LHCN-M2 (cell line): ENCODE measurements at regions not wholly inside any gene's neighbourhood (a gene's known extent, or its start where the extent isn't known, plus 50 kb on each side); places are given as distances from the start of the nearest gene placed in this dataset.
"Not testable (repeated sequence)": the region's sequence is repeated elsewhere in the genome, so short reads cannot be mapped to it uniquely, and the experiment has no call there.

Source experiments
- DNase-seq: peaks from one replicate; pipeline ENCODE4 v3.0.0-alpha.2; 2012; ENCODE audit warnings: low read depth

DNA sequence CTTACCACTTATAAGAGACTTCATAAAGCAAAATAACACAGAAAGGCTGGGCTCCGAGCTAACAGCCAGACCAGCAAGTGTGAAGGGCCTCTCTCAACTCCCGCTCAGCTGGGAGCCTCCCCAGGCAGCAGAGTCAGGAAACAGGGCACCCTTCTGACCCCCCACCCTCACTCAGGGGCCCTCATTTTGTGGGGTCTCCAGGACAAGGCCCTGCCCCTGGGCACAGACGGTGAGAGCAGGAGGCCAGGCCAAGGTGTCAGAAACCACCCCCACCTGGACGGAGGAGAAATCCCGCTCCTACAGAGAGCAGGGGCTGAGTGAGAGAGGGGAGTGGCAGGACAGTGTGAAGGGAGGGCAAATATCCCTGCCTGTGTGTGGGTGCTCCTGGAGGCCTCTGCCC, 135.8 kb upstream of the FOXD4L5 start:
- no peak for DNase-seq

DNA sequence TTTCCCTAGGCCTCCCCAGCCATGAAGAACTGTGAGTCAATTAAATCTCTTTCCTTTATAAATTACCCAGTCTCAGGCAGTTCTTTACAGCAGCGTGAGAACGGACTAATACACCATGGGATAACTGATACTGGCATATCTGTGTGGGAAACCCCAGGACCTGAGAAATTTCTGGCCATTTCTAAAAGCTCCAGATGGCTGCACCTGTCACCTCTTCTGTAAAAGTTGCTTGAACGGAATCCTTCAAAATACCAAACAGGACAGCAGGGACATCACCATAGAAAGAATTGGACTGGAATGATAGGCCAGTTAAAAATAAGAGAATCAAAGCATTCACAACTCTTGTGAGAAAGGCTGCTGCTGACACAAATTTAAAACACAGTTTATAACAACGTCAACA, 134.0 kb upstream of the FOXD4L5 start:
- not testable (repeated sequence) for DNase-seq

DNA sequence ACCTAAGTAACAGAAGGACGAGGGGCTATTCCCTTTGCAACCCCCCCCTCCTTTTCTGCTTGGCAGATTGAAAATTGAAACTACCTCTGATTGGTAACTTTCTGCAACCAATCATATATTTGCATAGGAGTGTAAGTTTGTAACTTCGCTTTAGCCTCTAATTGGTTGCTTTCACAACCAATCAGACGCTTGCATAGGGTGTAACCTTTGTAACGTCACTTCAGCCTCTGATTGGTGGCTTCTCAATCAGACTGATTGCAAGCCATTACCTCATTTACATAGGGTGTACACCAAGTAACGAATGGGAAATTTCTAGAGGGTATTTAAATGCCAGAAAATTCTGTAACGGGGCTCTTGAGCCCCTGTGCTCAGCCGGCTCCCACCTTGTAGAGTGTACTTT, 131.9 kb upstream of the FOXD4L5 start:
- not testable (repeated sequence) for DNase-seq

DNA sequence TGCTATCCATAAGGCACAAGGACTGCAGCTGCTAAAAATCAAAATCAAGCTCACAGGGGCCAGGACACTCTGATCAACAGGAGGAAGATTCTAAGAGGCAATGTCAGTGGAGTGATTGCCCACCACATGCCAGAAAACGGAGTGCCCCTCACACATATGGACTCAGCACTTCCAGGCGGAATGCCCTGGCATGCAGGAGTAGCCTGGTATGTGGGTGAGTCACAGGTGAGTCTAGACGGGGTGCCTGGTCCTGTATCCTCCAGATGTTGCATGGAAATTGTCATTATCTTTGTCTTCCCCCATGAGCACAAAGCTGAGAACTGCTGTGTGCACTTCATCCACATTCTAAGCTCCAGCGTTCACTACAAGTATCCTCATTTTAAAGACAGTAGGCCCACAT, 129.2 kb upstream of the FOXD4L5 start:
- DNase-seq, result not testable (repeated sequence)

DNA sequence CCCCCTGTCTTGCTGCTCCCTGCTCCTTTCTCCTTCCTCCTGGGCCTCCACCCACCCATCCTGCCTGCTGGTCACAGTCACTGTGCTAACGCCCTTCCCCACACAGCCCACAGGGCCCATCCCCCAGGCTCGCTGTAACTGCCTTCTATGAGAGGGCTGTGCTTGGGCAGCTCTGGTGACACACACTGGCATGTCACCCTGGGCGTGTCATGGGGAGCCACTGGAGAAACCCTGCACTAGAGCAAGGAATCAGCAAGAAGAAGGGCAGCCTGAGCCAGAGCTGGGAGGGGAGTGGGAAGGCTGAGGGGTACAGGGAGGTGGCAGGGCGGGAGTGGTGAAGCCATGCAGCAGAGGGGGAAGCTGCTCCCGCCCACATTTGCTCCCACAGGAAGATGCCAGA, 128.4 kb upstream of the FOXD4L5 start:
- not testable (repeated sequence) for DNase-seq

DNA sequence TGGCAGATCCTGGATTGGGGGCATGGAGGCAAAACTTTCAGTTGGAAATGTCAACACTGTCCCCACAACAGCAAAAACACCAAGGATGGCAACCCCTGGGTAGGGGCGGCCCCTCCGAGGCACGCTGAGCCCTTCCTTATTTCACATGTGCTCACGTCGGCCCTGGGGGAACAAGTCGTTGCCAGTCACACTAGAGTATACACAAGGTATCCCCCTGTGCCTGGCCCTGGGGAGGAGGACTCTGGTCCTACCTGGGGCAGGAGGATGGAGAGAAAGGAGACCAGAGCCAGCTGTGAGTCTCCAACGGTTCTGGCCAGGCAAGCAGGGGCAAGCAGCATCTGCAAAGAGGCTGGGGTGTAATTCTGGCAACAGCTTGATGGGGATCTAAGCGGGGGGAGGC, 126.9 kb upstream of the FOXD4L5 start:
- DNase-seq, result no peak

DNA sequence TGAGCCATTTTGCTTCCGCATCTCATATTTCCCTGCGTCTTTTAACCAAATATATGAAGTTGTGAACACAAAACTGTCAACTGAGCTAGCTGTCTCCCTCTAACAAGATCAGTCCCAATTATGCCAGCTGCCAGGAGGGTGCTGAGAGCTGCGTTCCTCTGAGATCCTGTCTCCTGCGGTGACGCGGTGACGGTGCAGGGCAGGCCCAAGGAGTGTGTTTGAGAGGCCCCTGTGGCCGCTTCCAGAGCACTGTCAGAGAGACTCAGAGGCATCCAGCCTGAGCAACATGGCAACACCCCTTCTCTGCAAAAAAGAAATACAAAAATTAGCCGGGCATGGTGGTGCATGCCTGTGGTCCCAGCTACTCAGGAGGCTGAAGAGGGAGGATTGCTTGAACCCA, 126.3 kb upstream of the FOXD4L5 start:
- DNase-seq, result no peak

DNA sequence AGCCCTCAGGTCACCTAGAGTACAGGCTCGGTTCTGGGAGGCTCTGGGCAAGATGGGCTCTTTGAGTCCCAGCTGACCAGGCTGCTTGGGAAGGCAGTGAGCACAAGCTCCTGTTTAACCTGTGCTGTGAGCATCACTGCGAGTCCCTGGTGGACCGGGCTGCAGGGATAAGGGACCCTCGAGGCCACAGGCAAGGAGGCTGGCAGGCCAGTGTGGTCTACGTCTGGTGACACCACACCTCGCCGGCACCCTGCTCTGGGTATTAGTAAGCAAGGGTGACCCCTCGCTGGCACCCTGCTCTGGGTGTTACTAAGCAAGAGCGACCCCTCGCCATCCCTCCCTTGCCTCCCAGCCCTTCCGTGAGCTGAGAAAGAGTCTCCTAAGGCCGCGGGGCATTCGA, 125.9 kb upstream of the FOXD4L5 start:
- no peak for DNase-seq

DNA sequence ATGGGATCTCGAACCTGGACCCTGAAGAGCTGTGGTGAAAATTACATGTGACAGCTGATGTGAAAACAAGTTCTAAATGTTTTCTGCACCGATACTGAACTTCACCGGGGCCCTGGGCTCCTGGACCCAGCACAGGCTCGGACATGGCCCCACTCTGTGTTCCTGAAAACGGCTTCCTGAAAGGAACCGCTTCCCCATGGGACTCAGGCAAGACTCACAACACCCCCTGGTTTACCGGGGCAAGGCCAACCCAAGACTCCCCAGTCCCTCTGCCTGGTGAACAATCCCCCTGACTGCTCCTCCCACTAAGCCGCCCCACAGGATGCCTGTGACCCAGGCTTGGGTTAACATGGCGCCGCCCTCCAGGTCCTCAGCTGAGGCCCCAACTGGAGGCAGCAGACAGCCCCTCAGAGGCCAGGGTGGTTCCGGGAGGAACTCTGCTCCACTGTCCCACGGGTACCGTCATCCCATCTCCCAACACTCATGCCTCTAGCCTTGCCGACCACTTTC, 124.5 kb upstream of the FOXD4L5 start:
- no peak for DNase-seq

DNA sequence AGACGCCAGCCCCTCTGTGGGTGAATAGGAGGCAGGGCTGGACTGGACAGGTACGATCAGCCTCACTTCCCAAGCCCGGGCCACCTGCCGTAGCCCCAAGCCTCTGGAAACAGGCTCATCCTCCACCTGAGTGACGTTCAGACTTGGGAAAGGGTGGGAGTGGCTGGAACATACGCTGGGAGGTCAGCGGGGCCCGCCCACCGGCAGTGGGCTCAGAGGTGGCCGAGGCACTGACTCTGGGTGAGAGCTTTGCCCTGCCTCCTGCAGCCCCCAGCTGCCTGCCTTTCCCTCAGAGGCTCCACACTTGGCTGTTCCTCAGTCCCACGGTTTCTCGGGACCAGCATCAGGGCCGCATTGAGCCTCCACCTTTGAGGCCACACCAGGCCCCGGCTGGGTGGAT, 123.8 kb upstream of the FOXD4L5 start:
- DNase-seq, result not testable (repeated sequence)

DNA sequence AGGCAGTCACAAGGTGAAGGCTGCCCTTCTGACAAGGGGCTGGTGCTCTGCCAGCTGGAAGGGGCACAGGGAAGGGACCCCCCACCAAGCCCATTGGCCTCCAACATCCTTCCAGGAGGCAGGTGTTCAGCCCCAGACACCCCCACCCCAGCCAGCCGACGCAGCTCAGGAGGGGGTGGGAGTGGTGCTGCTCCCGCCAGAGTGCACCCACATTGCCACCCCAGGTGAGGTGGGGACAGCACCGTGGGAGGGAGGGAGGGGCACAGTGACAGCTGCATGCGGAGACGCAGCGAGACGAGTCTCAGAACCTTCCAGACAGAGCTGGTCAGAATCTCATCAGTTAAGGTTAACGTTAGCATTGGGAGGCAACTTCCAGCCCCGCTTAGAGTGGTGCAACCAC, 121.6 kb upstream of the FOXD4L5 start:
- DNase-seq, result not testable (repeated sequence)

DNA sequence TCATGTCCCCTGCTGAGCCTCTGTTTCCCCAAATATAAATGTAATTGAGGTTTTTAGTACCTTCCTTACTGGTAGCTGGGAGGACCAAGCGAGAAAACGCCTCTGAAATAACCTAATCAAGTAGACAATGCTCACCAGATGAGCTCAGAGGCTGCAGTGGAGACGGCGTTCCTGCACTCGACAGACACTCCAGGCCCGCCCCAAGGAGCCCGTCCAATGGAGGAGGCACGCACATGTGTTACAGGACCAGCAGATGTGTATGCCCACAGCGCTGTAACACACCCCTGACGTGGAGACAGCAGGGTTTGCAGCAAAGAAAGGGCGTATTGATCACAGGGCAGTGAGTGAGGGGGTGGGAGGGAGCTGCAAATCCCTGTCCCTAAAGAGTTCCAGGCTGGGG, 120.8 kb upstream of the FOXD4L5 start:
- DNase-seq, result not testable (repeated sequence)

DNA sequence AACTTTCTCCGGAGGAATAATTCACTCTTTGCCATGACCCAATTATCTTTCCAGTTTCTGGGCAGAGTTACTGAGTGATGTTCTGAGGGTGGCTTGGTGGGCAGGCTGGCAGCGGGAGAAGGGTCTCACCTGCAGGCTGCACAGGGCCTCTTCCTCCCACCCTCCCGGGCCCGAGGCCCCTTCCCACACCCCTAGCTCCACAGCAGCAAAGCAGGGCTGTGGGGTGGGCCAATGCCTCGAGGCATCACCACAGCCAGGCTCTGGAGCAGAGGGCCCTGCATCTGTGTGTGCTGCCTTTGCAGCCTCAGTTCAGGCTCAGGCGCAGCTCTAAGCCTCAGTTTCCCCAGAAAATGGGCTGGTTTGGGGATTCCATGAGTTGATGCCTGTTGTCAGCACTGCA, 120.2 kb upstream of the FOXD4L5 start:
- no peak for DNase-seq

DNA sequence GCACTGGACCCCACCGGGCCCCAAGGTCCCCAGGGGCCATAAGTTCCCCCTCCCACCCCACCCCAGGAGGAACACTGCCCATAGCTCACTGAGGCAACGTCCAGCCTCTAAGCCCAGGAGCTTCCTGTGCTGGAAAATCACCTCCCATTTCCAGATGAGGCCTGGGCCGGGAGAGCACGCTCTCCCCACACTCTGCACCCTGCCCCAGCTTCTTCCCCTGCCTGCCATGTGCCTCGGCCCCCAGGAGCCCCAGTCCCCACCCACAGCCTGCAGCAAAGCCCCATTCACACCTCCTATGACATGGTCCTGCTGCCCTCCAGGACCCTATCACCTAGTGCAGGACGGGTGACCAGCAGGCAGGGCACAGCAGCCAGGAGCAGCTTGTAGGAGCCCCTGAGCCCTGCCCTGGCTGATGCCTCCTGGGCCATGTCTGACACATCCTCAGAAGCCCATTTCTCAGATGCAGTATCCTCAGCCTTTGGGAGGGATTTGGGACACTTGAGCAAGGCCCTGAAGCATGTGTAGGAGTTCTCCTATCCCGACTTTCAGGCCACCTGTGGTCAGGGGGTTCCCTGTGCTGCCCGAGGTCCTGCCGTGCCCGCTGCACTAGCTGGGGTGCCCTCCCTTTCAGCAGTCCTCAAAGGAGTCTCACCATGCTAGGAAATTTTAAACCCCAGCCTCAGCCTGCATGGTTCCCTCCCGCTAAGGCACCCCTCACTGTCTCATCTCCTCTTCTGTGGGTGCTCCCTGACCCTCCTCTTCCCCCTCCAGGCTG, 119.4 kb upstream of the FOXD4L5 start:
- no peak for DNase-seq

DNA sequence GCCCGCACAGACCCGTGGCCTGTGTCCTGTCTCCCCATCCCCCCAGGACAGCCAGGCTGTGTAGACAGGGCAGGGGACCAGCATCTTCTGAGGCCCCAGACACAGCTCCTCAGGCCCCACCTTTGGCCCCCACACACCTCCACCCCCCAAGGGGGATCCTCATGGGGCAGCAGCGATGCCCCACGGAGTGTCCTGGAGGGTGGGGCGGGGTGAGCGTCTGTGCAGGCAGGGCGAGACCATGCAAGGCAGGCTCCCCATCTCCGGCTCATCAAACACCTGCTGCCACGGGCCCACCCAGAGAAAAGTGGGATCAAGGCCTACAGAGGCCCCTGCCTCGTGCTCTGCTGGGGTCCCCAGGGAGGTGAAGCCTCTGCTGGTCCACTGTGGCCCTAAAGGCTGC, 118.7 kb upstream of the FOXD4L5 start:
- DNase-seq, result no peak

DNA sequence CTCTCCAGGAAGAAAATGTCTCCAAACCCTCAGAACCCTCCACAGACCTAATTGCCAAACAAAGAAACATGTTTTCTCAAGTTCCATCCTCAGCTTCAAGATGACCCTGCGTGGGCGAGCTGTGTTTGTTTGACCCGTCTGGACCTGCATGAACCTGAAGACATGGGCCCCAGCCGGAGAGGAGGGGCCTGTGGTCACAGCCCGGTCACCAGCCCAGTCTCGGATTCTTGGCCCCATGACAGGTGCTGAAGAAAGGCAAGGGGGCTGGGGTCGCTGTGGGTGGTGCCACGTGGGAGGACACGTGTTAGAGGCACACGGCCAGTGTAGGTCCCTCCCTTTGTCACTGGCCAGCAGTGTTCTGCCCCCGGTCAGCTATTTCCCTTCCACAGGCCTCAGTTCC, 118.1 kb upstream of the FOXD4L5 start:
- DNase-seq, result not testable (repeated sequence)

DNA sequence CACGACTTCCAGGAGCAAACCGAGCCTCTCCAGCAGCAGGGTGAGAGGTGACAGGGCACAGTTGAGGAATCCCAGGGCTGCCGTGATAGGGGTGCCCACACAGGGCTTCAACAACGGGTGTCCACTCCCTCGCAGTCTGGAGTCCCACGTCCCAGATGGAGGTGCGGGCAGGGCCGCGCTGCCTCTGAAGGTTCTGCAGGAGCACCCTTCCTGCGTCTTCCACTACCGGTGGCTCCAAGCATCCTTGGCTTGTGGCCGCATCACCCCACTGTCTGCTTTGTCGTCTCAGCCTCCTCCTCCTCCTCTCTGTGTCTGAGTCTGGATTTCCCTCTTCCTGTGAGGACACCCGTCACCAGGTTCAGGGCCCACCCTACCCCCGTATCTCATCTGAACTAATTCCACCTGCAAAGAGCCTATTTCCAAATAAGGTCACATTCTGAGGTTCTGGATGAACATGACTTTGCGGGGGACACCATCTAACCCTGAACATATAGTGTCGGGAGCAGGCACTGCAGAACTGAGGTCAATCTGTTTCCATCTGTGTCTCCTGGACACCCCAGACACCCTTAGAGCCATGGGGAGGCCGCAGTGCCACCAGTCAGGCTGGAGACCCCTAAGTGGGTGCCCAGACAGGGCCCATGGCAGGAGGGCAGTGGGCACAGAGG, 117.3 kb upstream of the FOXD4L5 start:
- not testable (repeated sequence) for DNase-seq

DNA sequence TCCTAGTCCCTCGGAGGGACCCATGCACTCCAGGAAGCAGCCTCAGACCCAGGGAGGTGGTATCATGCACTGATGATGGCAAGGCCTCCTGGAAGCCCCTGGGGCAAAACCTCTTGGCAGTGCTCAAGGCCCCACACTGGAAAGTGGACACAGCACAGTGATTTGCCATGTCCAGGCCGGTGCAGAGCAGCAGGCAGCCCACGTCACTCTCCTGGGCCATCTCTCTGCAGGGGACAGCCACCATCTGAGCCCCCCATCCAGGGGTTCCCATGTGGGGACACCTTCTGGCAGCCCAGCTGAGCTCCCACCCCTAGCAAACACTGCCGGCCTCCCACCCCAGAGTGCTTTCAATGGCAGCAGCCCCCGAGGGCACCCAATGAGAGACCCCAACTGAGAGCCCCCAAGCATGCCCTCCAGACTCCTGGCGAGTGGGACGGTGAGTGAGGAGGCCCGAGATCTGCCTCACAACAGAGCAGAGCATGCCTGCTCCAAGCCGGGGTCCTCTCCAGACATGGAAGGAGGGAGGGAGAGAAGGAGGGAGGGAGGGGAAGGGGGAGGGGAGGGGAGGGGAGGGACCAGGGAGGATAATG, 116.5 kb upstream of the FOXD4L5 start:
- DNase-seq, result not testable (repeated sequence)

DNA sequence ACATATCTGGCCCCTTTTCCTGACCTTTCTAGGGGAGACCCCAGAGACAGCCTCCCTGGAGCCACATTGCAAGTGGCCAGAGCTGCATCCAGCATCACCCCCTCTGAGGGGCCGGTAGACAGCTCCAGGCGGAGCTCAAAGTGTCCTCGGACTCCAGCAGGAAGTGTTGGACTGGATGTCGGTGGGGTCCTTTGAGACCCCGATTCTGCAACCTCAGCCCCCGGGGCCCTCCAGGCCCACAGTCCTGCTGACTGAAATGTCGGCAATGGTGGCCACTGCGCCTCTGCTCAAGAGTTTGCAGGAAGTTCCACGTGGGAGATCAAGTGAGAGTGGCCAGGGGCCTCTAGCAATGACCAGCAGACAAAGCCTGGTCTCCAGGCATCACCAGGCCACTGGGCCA, 115.9 kb upstream of the FOXD4L5 start:
- no peak for DNase-seq

DNA sequence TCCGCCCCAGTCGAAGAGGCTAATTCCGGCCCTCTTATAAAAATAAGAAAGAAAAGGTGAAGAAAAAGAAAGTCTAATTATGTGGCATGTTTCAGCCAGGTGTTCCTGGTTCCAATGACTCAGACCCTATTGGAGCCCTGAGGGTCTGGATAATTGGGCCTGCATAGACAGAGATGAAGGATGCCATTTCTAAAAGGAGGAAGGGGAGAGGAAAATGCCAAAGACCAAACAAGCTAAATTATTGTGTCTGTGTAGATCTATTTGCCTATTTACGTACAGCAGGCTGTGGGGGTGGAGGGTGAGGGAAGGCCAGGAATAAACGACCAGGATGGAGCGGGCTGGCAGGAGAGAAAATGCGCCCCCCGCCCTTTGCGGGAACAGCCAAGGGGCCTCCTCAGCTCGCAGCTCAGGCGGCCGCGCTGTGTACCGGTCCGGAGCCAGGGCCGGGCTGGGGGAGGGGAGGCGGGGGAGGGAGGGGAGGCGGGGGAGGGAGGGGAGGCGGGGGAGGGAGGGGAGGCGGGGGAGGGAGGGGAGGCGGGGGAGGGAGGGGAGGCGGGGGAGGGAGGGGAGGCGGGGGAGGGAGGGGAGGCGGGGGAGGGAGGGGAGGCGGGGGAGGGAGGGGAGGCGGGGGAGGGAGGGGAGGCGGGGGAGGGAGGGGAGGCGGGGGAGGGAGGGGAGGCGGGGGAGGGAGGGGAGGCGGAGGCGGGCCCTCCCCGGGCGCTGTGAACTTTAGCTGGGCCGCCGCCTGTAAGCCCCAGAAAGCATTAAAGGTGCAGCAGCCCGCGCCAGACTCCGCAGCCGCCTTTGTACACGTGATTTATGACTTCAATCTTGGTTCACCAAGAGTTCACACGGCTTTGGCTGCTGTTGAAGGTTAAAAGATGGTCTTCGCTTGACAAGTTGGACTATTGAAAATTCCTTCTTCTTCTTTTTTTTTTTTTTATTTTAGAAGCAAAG, 113.0 kb upstream of the FOXD4L5 start:
- DNase-seq, result not testable (repeated sequence)

DNA sequence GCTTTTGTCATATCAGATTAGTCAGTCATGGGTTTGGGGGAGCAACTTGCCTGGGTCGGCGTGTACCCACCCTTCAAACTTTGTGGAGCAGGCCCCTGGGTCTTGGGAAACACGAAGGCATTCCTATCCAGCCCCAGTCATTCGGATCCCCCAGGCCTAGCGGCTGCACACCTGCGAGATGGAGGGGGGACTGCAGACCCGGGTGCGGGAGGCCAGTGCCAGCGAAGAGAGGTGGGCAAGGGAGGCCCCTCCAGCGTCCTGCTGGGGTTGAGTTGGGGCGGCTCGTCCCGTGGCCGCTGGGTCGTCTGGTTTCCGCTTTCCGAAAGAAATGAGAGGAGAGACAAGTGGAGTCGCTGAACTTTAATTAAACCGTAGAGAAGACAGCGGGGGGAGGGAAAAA, 112.2 kb upstream of the FOXD4L5 start:
- DNase-seq, result not testable (repeated sequence)
